Heart right ventricle (tissue), 16 donors: ENCODE measurements at regions not wholly inside any gene's neighbourhood (a gene's known extent, or its start where the extent isn't known, plus 50 kb on each side); places are given as distances from the start of the nearest gene placed in this dataset.

Experiments
- ATAC-seq, 8 donors: fragments of 200-7000 bp; cut with Tn5 transposase; one replicate each; pipeline ENCODE4 v1.9.1; 2020; ENCODE audit warnings: mild to moderate bottlenecking in 8 of 8, moderate library complexity in 8 of 8, moderate number of reproducible peaks in 1 of 8
- DNase-seq, 2 donors: peaks; one replicate each; pipeline ENCODE4 v3.0.0-alpha.2; 2020
- H3K27ac ChIP-seq, 10 donors: fragments of 200-600 bp; sonication (generic) in 2 of 10; one replicate each; pipeline versions ENCODE4 v1.5.0 to v1.8.0; 2020 to 2022; ENCODE audit warnings: mild to moderate bottlenecking in 3 of 10
- H3K27me3 ChIP-seq, 7 donors: fragments of 200-600 bp; one replicate each; pipeline ENCODE4 v1.8.0; 2021 to 2022; ENCODE audit warnings: mild to moderate bottlenecking in 2 of 7
- H3K36me3 ChIP-seq, 9 donors: fragments of 200-600 bp; sonication (generic) in 1 of 9; one replicate each; pipeline versions ENCODE4 v1.5.0 to v1.8.0; 2020 to 2022; ENCODE audit warnings: mild to moderate bottlenecking in 2 of 9
- H3K4me1 ChIP-seq, 9 donors: fragments of 200-600 bp; sonication (generic) in 1 of 9; one replicate each; pipeline versions ENCODE4 v1.5.0 to v1.8.0; 2020 to 2022; ENCODE audit warnings: mild to moderate bottlenecking in 4 of 9
- H3K4me3 ChIP-seq, 10 donors: fragments of 200-600 bp; sonication (generic) in 2 of 10; one replicate each; pipeline versions ENCODE4 v1.5.0 to v1.8.0; 2020 to 2022; ENCODE audit warnings: mild to moderate bottlenecking in 7 of 10, moderate library complexity in 2 of 10
- H3K9me3 ChIP-seq, 11 donors: fragments of 200-600 bp in 10 of 11; sonication (generic) in 2 of 11; one replicate each; pipeline versions ENCODE4 v1.5.0 to v1.8.0; 2013 to 2022; ENCODE audit warnings: mild to moderate bottlenecking in 2 of 11, control low read depth in 1 of 11, moderate library complexity in 1 of 11
- CTCF ChIP-seq, 9 donors: fragments of 200-600 bp; sonication (generic) in 2 of 9; IDR thresholded peaks; one replicate each; pipeline versions ENCODE4 v1.5.0 to v1.8.0; 2021 to 2022; ENCODE audit warnings: antibody characterized with exemption in 9 of 9, mild to moderate bottlenecking in 5 of 9, moderate library complexity in 1 of 9
- WGBS, 2 donors: extraction: QIAGEN DNeasy Blood & Tissue Kit; methylation state at CpG; one replicate each; pipeline ENCODE4 v1.1.7; 2013; ENCODE audit warnings: inconsistent platforms in 1 of 2; 5-methylcytosine and 5-hydroxymethylcytosine counted together
- intact Hi-C, 10 donors: fragments of 100-400 bp; cut with DNase I; formaldehyde crosslinking; loops; one replicate each; pipeline versions ENCODE4 v1.11.1 to v1.14.2; 2022
- donor health status: Arrhythmogenic right ventricular cardiomyopathy.
- donor health status: ischemic (EF 13 %, LVEDD 7.1; RV severe dilation, severe dysfunction).
- donor health status: healthy with polysubstance abuse.
- donor health status: DM: no; HTN: yes; CAD: no.
- donor health status: DM: no; HTN: no; CAD: no.
- donor health status: ischemic (EF 25% LVEDD 6.9; RV normal size, moderate dysfunction).
- donor health status: ischemic (EF 25% LVEDD 5.7; RV mildly dilated, moderate dysfunction).
- donor health status: healthy.
- donor health status: DM: yes; HTN: yes; CAD: no.
- donor health status: Ischemic cardiomyopathy.
- donor health status: ischemic (EF 35%, LVEDD 5.7; RV mildly dilated, moderate dysfunction).
- donor health status: nonischemic (EF 11% LVEDD 7.7; RV severe dilation, severe dysfunction).
- donor health status: DM: yes; HTN: yes; CAD: no.
- donor health status: PGD.
- donor health status: ischemic (EF 29% LVEDD 5.4; RV normal size, mild dysfunction).
- donor health status: nonischemic (EF 23%, LVEDD 6.1; RV moderate dilation, normal function).

DNA sequence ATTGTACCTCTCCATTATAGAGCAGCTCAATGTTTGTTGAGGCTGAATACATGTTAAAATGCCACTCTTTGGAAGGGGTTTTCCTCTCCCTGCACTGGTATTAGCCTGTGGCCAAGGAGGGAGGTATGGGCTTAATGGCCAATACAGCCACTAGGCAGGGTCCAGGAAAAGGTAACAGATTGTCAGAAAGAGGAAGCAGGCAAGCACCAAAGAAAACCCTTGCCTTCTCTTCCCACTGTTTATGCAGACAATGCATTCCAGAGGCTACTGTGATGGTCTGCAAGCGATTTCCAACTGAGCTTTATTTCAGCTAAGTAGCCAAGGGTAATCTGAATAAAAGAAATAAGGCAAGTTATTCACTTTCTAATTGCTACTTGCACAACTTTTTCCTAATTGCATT, 95.3 kb upstream of the SLC27A6 start:
- WGBS, 2 donors, result 51 to 70% methylated on average over 1 of the region's 1 CpG
- intact Hi-C loops, result no loop called here
- DNase-seq (no peak), ATAC-seq (no peak)
- Histone ChIP-seq H3K9me3 (no peaks in the 10 kb centered on the region), H3K4me1 (no peaks in the 10 kb centered on the region), H3K27me3 (no peaks in the 10 kb centered on the region), H3K36me3 (no peaks in the 10 kb centered on the region), H3K27ac (no peak overlapping the region), H3K4me3 (no peak overlapping the region)
- TF ChIP-seq CTCF (IDR thresholded peaks at IDR 0.05), result no peak

DNA sequence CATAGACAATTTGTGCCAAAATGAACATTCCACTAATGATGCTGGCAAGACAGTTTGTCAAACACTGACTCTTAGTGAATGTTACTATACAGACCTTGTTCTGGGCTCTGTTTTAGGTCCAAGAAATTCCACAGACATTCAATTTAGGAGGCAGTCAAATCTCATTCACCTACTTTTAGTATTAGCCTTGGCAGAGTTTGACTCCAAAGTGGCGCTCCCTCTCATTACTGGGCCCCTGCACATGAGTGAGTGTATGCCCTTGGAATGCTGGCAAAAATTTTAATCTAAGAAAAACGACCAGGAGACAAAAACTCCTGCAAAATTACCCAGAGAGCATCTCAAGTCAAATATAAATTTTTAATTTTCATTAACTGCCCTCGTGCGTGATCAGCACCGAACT, 94.9 kb upstream of the SLC27A6 start:
- no peaks in the 10 kb centered on the region for H3K9me3 ChIP-seq
- WGBS, 2 donors, result 76 to 78% methylated on average over 5 of the region's 5 CpGs
- ATAC-seq (no peak), DNase-seq (no peak)
- no peaks in the 10 kb centered on the region for H3K27me3 ChIP-seq
- intact Hi-C loops, result no loop called here
- no peak overlapping the region for H3K4me3 ChIP-seq
- no peaks in the 10 kb centered on the region for H3K36me3 ChIP-seq
- H3K27ac ChIP-seq, result no peak overlapping the region
- no peaks in the 10 kb centered on the region for H3K4me1 ChIP-seq
- TF ChIP-seq CTCF (IDR thresholded peaks at IDR 0.05), result no peak

GRCh38 chr5:128870923-128871322, 94.4 kb upstream of the SLC27A6 start:
- TF ChIP-seq CTCF (IDR thresholded peaks at IDR 0.05), result no peak
- H3K27me3 ChIP-seq, result no peaks in the 10 kb centered on the region
- no peaks in the 10 kb centered on the region for H3K36me3 ChIP-seq
- WGBS, 2 donors, result 74 to 76% methylated on average over 3 of the region's 3 CpGs
- no peak for ATAC-seq
- no peak overlapping the region for H3K4me3 ChIP-seq
- no peaks in the 10 kb centered on the region for H3K4me1 ChIP-seq
- intact Hi-C loops, result no loop called here
- no peaks in the 10 kb centered on the region for H3K9me3 ChIP-seq
- no peak overlapping the region for H3K27ac ChIP-seq
- DNase-seq, result no peak

- TF ChIP-seq CTCF (IDR thresholded peaks at IDR 0.05), result no peak
- H3K4me1 ChIP-seq, result no peaks in the 10 kb centered on the region
- WGBS, 2 donors, result 61 to 73% methylated on average over 3 of the region's 3 CpGs
Measured at GRCh38 chr5:128876569-128877382, 88.5 kb upstream of the SLC27A6 start.

More at GRCh38 chr5:128876569-128877382, 88.5 kb upstream of the SLC27A6 start:
- DNase-seq (no peak), ATAC-seq (no peak)
- H3K27ac ChIP-seq, result no peak overlapping the region
- intact Hi-C loops, result no loop called here
- no peak overlapping the region for H3K4me3 ChIP-seq
- H3K27me3 ChIP-seq, result no peaks in the 10 kb centered on the region
- H3K9me3 ChIP-seq, result no peaks in the 10 kb centered on the region
- no peaks in the 10 kb centered on the region for H3K36me3 ChIP-seq
